HepG2 (cell line): ENCODE measurements at regions not wholly inside any gene's neighbourhood (a gene's known extent, or its start where the extent isn't known, plus 50 kb on each side); places are given as distances from the start of the nearest gene placed in this dataset.

Source experiments
- ATAC-seq: fragments of 200-7000 bp; cut with Tn5 transposase; 3 replicates; pipeline ENCODE4 v1.9.1; 2020; ENCODE audit warnings: mild to moderate bottlenecking, moderate library complexity
- BruUV-seq: library from RNA; stranded (reverse); fragments of 400-500 nt; replicated peaks from 2 replicates; lab custom pipeline; 2021; lab: Mats Ljungman, UMichigan
- CTCF ChIA-PET: fragments of 300-600 bp; formaldehyde crosslinking; extraction: SDS; loops from one replicate; lab custom pipeline; 2021; ENCODE audit warnings: low total read pairs, inconsistent platforms, low intra/inter-chr PET ratio; lab: Yijun Ruan, JAX
- POLR2A ChIA-PET: fragments of 350-600 bp; sonication (Branson Sonifier 250); formaldehyde crosslinking; loops from one replicate; lab custom pipeline; 2020; ENCODE audit warnings: antibody characterized with exemption, inconsistent platforms; lab: Yijun Ruan, JAX
- DNase-seq: peaks from one replicate; pipeline ENCODE4 v3.0.0-alpha.2; 2015; ENCODE audit warnings: low spot score
- FAIRE-seq: peaks from 3 replicates; lab custom pipeline; 2011; peaks lifted over from hg19 to GRCh38; lab: Jason Lieb, UNC
- H2AFZ ChIP-seq: one replicate; pipeline ENCODE4 v1.6.1; 2011; ENCODE audit warnings: low read length, inconsistent platforms
- H3K27ac ChIP-seq: fragments of 300-600 bp; 3 replicates; pipeline ENCODE4 v1.8.0; 2011; ENCODE audit warnings: mixed run types, mild to moderate bottlenecking, mixed read lengths, low read length, inconsistent platforms; ENCODE audit not compliant: insufficient read depth; ENCODE audit errors: extremely low read length
- H3K27me3 ChIP-seq, 2 experiments: fragments of 200-600 bp in 1 of 2; 2 replicates in 1 of 2; 3 replicates in 1 of 2; pipeline versions ENCODE4 v1.6.0 to v1.8.0; 2011; ENCODE audit warnings: low read length in 2 of 2, mild to moderate bottlenecking in 2 of 2, moderate library complexity in 2 of 2, inconsistent platforms in 1 of 2; ENCODE audit not compliant: insufficient read depth in 2 of 2, control insufficient read depth in 1 of 2
- H3K36me3 ChIP-seq, 2 experiments: fragments of 200-600 bp in 1 of 2; replicated peaks in 1 of 2; 2 replicates in 1 of 2; 3 replicates in 1 of 2; pipeline versions ENCODE4 v1.5.1 to v1.8.0; 2011; ENCODE audit warnings: low read length in 2 of 2, inconsistent platforms in 1 of 2; ENCODE audit not compliant: insufficient read depth in 2 of 2, control insufficient read depth in 1 of 2
- H3K4me1 ChIP-seq: 2 replicates; pipeline ENCODE4 v1.5.1; 2012; ENCODE audit warnings: low read length, inconsistent platforms; ENCODE audit not compliant: insufficient read depth
- H3K4me2 ChIP-seq: 2 replicates; pipeline ENCODE4 v1.6.0; 2011; ENCODE audit warnings: low read depth, low read length, inconsistent platforms
- H3K4me3 ChIP-seq, 3 experiments: fragments of 200-600 bp in 1 of 3; sonication (generic), shearing (Covaris generic) in 1 of 3; replicated peaks in 1 of 3; 2 replicates each; pipeline ENCODE4 v1.5.1; 2011 to 2016; ENCODE audit warnings: low read length in 3 of 3, inconsistent platforms in 2 of 3, low read depth in 2 of 3, mild to moderate bottlenecking in 2 of 3, control low read depth in 1 of 3, mixed read lengths in 1 of 3; ENCODE audit not compliant: insufficient read depth in 1 of 3
- H3K79me2 ChIP-seq: one replicate; pipeline ENCODE4 v1.6.1; 2011; ENCODE audit warnings: low read length, inconsistent platforms; ENCODE audit not compliant: insufficient read depth
- H3K9ac ChIP-seq: 2 replicates; pipeline ENCODE4 v1.6.0; 2011; ENCODE audit warnings: mild to moderate bottlenecking, low read depth, low read length, inconsistent platforms; ENCODE audit not compliant: insufficient read depth
- H3K9me3 ChIP-seq: 2 replicates; pipeline ENCODE4 v1.5.1; 2012; ENCODE audit warnings: mild to moderate bottlenecking, low read length
- H4K20me1 ChIP-seq: 2 replicates; pipeline ENCODE4 v1.6.0; 2011; ENCODE audit warnings: inconsistent platforms, mild to moderate bottlenecking, low read length, moderate library complexity; ENCODE audit not compliant: insufficient read depth
- BCL3 ChIP-seq: sonication (generic); formaldehyde crosslinking; IDR thresholded peaks from 2 replicates; pipeline ENCODE4 v1.5.1; 2020; ENCODE audit warnings: mild to moderate bottlenecking, missing genetic modification reagents, moderate library complexity
- CREM ChIP-seq, 2 experiments: sonication (generic) in 1 of 2; formaldehyde crosslinking in 1 of 2; IDR thresholded peaks; 2 replicates each; pipeline versions ENCODE4 v1.4.0 to v1.6.1; 2016 to 2020; ENCODE audit warnings: antibody characterized with exemption in 1 of 2, mild to moderate bottlenecking in 1 of 2, missing genetic modification reagents in 1 of 2
- GPN1 ChIP-seq: sonication (generic); formaldehyde crosslinking; IDR thresholded peaks from 2 replicates; pipeline ENCODE4 v1.5.1; 2020; ENCODE audit warnings: missing genetic modification reagents, borderline replicate concordance
- HNRNPUL1 ChIP-seq: fragments of 200-400 bp; formaldehyde crosslinking; IDR thresholded peaks from 2 replicates; pipeline ENCODE4 v1.6.1; 2017; ENCODE audit warnings: low read depth, mild to moderate bottlenecking, low read length, moderate library complexity
- IRF9 ChIP-seq: sonication (generic); formaldehyde crosslinking; IDR thresholded peaks from 2 replicates; pipeline ENCODE4 v1.8.0; 2022; ENCODE audit warnings: missing genetic modification reagents, mild to moderate bottlenecking, borderline replicate concordance
- NCOR1 ChIP-seq: fragments of 200-600 bp; sonication (generic); IDR thresholded peaks from 2 replicates; pipeline ENCODE4 v1.7.0; 2017; ENCODE audit warnings: antibody characterized with exemption, low read length, borderline replicate concordance
- NKX3-1 ChIP-seq: sonication (generic); formaldehyde crosslinking; IDR thresholded peaks from 2 replicates; pipeline ENCODE4 v1.5.0; 2020; ENCODE audit warnings: missing genetic modification reagents
- PHF21A ChIP-seq: sonication (generic); formaldehyde crosslinking; IDR thresholded peaks from 2 replicates; pipeline ENCODE4 v1.5.0; 2020; ENCODE audit warnings: mild to moderate bottlenecking, missing genetic modification reagents
- TEF ChIP-seq: sonication (generic); formaldehyde crosslinking; IDR thresholded peaks from 2 replicates; pipeline ENCODE4 v1.5.0; 2020; ENCODE audit warnings: missing genetic modification reagents
- ZFAT ChIP-seq: sonication (generic); formaldehyde crosslinking; conservative IDR thresholded peaks from 2 replicates; pipeline ENCODE4 v1.8.1; 2023; ENCODE audit warnings: missing genetic modification reagents, inconsistent platforms
- ZNF20 ChIP-seq: sonication (generic); formaldehyde crosslinking; IDR thresholded peaks from 2 replicates; pipeline ENCODE4 v1.4.0; 2020; ENCODE audit warnings: mild to moderate bottlenecking, moderate library complexity, missing genetic modification reagents
- ZNF350 ChIP-seq: sonication (generic); formaldehyde crosslinking; IDR thresholded peaks from 2 replicates; pipeline ENCODE4 v1.4.0; 2020; ENCODE audit warnings: mild to moderate bottlenecking, low read depth, missing genetic modification reagents, borderline replicate concordance
- ZNF513 ChIP-seq: sonication (generic); formaldehyde crosslinking; conservative IDR thresholded peaks from 2 replicates; pipeline ENCODE4 v1.5.0; 2020; ENCODE audit warnings: missing genetic modification reagents
- ZNF567 ChIP-seq: sonication (generic); formaldehyde crosslinking; IDR thresholded peaks from 2 replicates; pipeline ENCODE4 v1.8.1; 2023; ENCODE audit warnings: mild to moderate bottlenecking, missing genetic modification reagents, borderline replicate concordance
- ZNF720 ChIP-seq: sonication (generic); formaldehyde crosslinking; IDR thresholded peaks from 2 replicates; pipeline ENCODE4 v1.4.0; 2020; ENCODE audit warnings: missing genetic modification reagents
- ZNF747 ChIP-seq: sonication (generic); formaldehyde crosslinking; IDR thresholded peaks from 2 replicates; pipeline ENCODE4 v1.8.1; 2023; ENCODE audit warnings: missing genetic modification reagents, mild to moderate bottlenecking, borderline replicate concordance
- ZNF768 ChIP-seq: sonication (generic); formaldehyde crosslinking; IDR thresholded peaks from 2 replicates; pipeline ENCODE4 v1.4.0; 2020; ENCODE audit warnings: missing genetic modification reagents
- WGBS: methylation state at CpG from one replicate; pipeline ENCODE4 v1.1.6; 2017; ENCODE audit warnings: low lambda C conversion rate; 5-methylcytosine and 5-hydroxymethylcytosine counted together
- in situ Hi-C: cut with HindIII; loops from 2 replicates; pipeline ENCODE4 v1.10.0; 2017; ENCODE audit warnings: low pct_unique_long_range_greater_than_20kb; ENCODE audit not compliant: extremely low pct_ligation_motif_present
- intact Hi-C: fragments of 100-400 bp; cut with micrococcal nuclease; formaldehyde crosslinking; loops from one replicate; pipeline ENCODE4 v1.10.0; 2022; ENCODE audit not compliant: unreplicated experiment

GRCh38 chr7:98728555-98728954 is 111.5 kb downstream of the NPTX2 start:
- Histone ChIP-seq H3K27ac (no peak overlapping the region), H4K20me1 (no peaks in the 10 kb centered on the region), H3K27me3 (peaks cover 0 to 12% of the 10 kb centered on the region in 2 experiments; a peak in 3 of 5 replicates), H3K9ac (no peak overlapping the region), H2AFZ (no peak overlapping the region), H3K79me2 (no peaks in the 10 kb centered on the region), H3K36me3 (no peaks in the 10 kb centered on the region), H3K4me3 (no peak overlapping the region), H3K4me1 (no peaks in the 10 kb centered on the region), H3K9me3 (peaks cover 4% of the 10 kb centered on the region; the same call in 1 of the 2 replicates), H3K4me2 (no peak overlapping the region)
- ChIA-PET CTCF (no interaction called here), POLR2A (interaction anchor here (0.6 kb wide), 1 partner anchor 35 kb away, joined by 4 read pairs; no protein-coding TSS in a partner anchor)
- intact Hi-C loops, result no loop called here
- BruUV-seq, result no TSS peak
- FAIRE-seq (no peak), DNase-seq (no peak), ATAC-seq (no peak)
- 15% methylated on average over 3 of the region's 3 CpGs for WGBS
- TF ChIP-seq NCOR1 (no peak), TEF (CRISPR knock-in tag) (no peak), ZNF720 (CRISPR knock-in tag) (no peak), CREM (IDR thresholded peaks at IDR 0.05) (no peak), CREM (CRISPR knock-in tag; IDR thresholded peaks at IDR 0.05) (no peak), PHF21A (CRISPR knock-in tag) (no peak), ZNF567 (CRISPR knock-in tag) (no peak), ZNF768 (no peak), ZNF350 (CRISPR knock-in tag) (no peak), ZNF747 (CRISPR knock-in tag) (no peak), BCL3 (CRISPR knock-in tag) (no peak), ZFAT (CRISPR knock-in tag) (no peak), ZNF20 (CRISPR knock-in tag) (no peak), IRF9 (no peak), ZNF513 (no peak), NKX3-1 (CRISPR knock-in tag) (no peak), HNRNPUL1 (no peak), GPN1 (CRISPR knock-in tag) (no peak)
- in situ Hi-C loops, result no loop called here
